IMR-90 (cell line): ENCODE measurements at regions not wholly inside any gene's neighbourhood (a gene's known extent, or its start where the extent isn't known, plus 50 kb on each side); places are given as distances from the start of the nearest gene placed in this dataset.
A peak's percentile ranks its signal among the peaks of the same experiment; 100 is the strongest.

Source experiments
- ATAC-seq: fragments of 200-7000 bp; cut with Tn5 transposase; 2 replicates; pipeline ENCODE4 v1.9.1; 2020; ENCODE audit warnings: low read depth, mild to moderate bottlenecking, moderate library complexity
- BruUV-seq: library from RNA; stranded (reverse); fragments of 400-500 nt; replicated peaks from 2 replicates; lab custom pipeline; 2021; lab: Mats Ljungman, UMichigan
- CTCF ChIA-PET: fragments of 300-600 bp; formaldehyde crosslinking; extraction: SDS; loops from one replicate; lab custom pipeline; 2021; ENCODE audit warnings: antibody characterized with exemption; lab: Yijun Ruan, JAX
- POLR2A ChIA-PET: fragments of 300-600 bp; sonication (Branson Sonifier 250); formaldehyde crosslinking; loops from one replicate; lab custom pipeline; 2022; ENCODE audit warnings: antibody characterized with exemption; ENCODE audit not compliant: unreplicated experiment; lab: Charles Lee
- DNase-seq: peaks from one replicate; pipeline ENCODE4 v3.0.0; 2013
- H2AFZ ChIP-seq: replicated peaks from 2 replicates; pipeline ENCODE3; 2013; ENCODE audit warnings: low read length, mild to moderate bottlenecking; ENCODE audit not compliant: poor library complexity
- H2AK5ac ChIP-seq: 2 replicates; pipeline ENCODE4 v1.6.1; 2013; ENCODE audit warnings: low read depth, low read length, inconsistent platforms
- H2AK9ac ChIP-seq: replicated peaks from 2 replicates; pipeline ENCODE3; 2013; ENCODE audit warnings: mild to moderate bottlenecking, low read depth, low read length, moderate library complexity; ENCODE audit not compliant: poor library complexity
- H2BK120ac ChIP-seq: 2 replicates; pipeline ENCODE4 v1.6.1; 2013; ENCODE audit warnings: low read depth, low read length, inconsistent platforms
- H2BK15ac ChIP-seq: 3 replicates; pipeline ENCODE4 v1.6.1; 2013; ENCODE audit warnings: low read depth, low read length, inconsistent platforms
- H2BK20ac ChIP-seq: 2 replicates; pipeline ENCODE4 v1.6.1; 2013; ENCODE audit warnings: low read depth, mild to moderate bottlenecking, inconsistent platforms, low read length, moderate library complexity
- H2BK5ac ChIP-seq: 2 replicates; pipeline ENCODE4 v1.6.1; 2013; ENCODE audit warnings: mild to moderate bottlenecking, low read depth, low read length, inconsistent platforms; ENCODE audit not compliant: poor library complexity, severe bottlenecking
- H3K14ac ChIP-seq: replicated peaks from 2 replicates; pipeline ENCODE4 v1.6.1; 2013; ENCODE audit warnings: low read depth, low read length, inconsistent platforms
- H3K18ac ChIP-seq: 2 replicates; pipeline ENCODE4 v1.6.1; 2013; ENCODE audit warnings: low read depth, low read length, control low read depth
- H3K23ac ChIP-seq: 2 replicates; pipeline ENCODE4 v1.6.1; 2013; ENCODE audit warnings: low read depth, low read length, inconsistent platforms
- H3K27ac ChIP-seq: 2 replicates; pipeline ENCODE4 v1.5.1; 2013; ENCODE audit warnings: mild to moderate bottlenecking, control low read depth, low read length; ENCODE audit not compliant: insufficient read depth
- H3K27me3 ChIP-seq: 2 replicates; pipeline ENCODE4 v1.6.1; 2013; ENCODE audit warnings: low read length; ENCODE audit not compliant: control insufficient read depth, insufficient read depth
- H3K36me3 ChIP-seq: 2 replicates; pipeline ENCODE4 v1.6.1; 2013; ENCODE audit warnings: low read length, mixed read lengths; ENCODE audit not compliant: control insufficient read depth, insufficient read depth
- H3K4ac ChIP-seq: 2 replicates; pipeline ENCODE4 v1.6.1; 2013; ENCODE audit warnings: low read depth, low read length, inconsistent platforms
- H3K4me1 ChIP-seq: 2 replicates; pipeline ENCODE4 v1.6.1; 2013; ENCODE audit warnings: low read length, mixed read lengths; ENCODE audit not compliant: control insufficient read depth, insufficient read depth
- H3K4me2 ChIP-seq: 2 replicates; pipeline ENCODE4 v1.6.1; 2013; ENCODE audit warnings: low read depth, mild to moderate bottlenecking, control low read depth, low read length, moderate library complexity
- H3K4me3 ChIP-seq: 2 replicates; pipeline ENCODE4 v1.5.1; 2013; ENCODE audit warnings: low read depth, mild to moderate bottlenecking, control low read depth, low read length, moderate library complexity; ENCODE audit not compliant: insufficient read depth
- H3K56ac ChIP-seq: 2 replicates; pipeline ENCODE4 v1.6.1; 2013; ENCODE audit warnings: low read length, inconsistent platforms; ENCODE audit not compliant: insufficient read depth; ENCODE audit errors: extremely low read depth
- H3K79me1 ChIP-seq, 2 experiments: 2 replicates each; pipeline ENCODE4 v1.6.1; 2013; ENCODE audit warnings: low read length in 2 of 2, inconsistent platforms in 1 of 2, low read depth in 1 of 2
- H3K9ac ChIP-seq: 2 replicates; pipeline ENCODE4 v1.6.1; 2013; ENCODE audit warnings: low read depth, low read length, control low read depth
- H3K9me1 ChIP-seq: 2 replicates; pipeline ENCODE4 v1.6.1; 2013; ENCODE audit warnings: low read length, inconsistent platforms; ENCODE audit not compliant: insufficient read depth
- H3K9me3 ChIP-seq: 2 replicates; pipeline ENCODE4 v1.6.1; 2013; ENCODE audit warnings: low read length; ENCODE audit not compliant: control insufficient read depth, insufficient read depth
- H4K20me1 ChIP-seq: 2 replicates; pipeline ENCODE4 v1.6.1; 2013; ENCODE audit warnings: low read length, inconsistent platforms; ENCODE audit not compliant: insufficient read depth
- H4K5ac ChIP-seq: 2 replicates; pipeline ENCODE4 v1.6.1; 2013; ENCODE audit warnings: mild to moderate bottlenecking, low read depth, low read length, control low read depth
- H4K8ac ChIP-seq, 2 experiments: 2 replicates each; pipeline ENCODE4 v1.6.1; 2013; ENCODE audit warnings: low read depth in 2 of 2, low read length in 2 of 2, control low read depth in 1 of 2, inconsistent platforms in 1 of 2
- H4K91ac ChIP-seq: 2 replicates; pipeline ENCODE4 v1.6.1; 2013; ENCODE audit warnings: low read depth, low read length, inconsistent platforms; ENCODE audit not compliant: insufficient read depth
- CEBPB ChIP-seq: IDR thresholded peaks from 2 replicates; pipeline ENCODE4 v1.6.1; 2012; ENCODE audit warnings: low read depth, low read length, improper control_type of control experiment
- RAD21 ChIP-seq: IDR thresholded peaks from 2 replicates; pipeline ENCODE4 v1.6.1; 2012; ENCODE audit warnings: low read length, improper control_type of control experiment
- WGBS, 2 experiments: methylation state at CpG; one replicate each; pipeline versions ENCODE4 v1.1.5 to v1.1.7; 2013; ENCODE audit warnings: missing lambda C conversion rate in 2 of 2; ENCODE audit not compliant: insufficient read length in 1 of 2; ENCODE audit errors: extremely low coverage in 2 of 2; 5-methylcytosine and 5-hydroxymethylcytosine counted together
- dilution Hi-C: fragments of 300-500 bp; cut with HindIII; formaldehyde crosslinking; loops from one replicate; pipeline ENCODE4 v1.14.3; 2018; ENCODE audit warnings: low sequenced_read_pairs; ENCODE audit not compliant: unreplicated experiment
- in situ Hi-C: fragments of 300-500 bp; cut with MboI; formaldehyde crosslinking; loops from 3 replicates; pipeline ENCODE4 v1.14.3; 2019; ENCODE audit warnings: low sequenced_read_pairs, inconsistent platforms, mixed read lengths
- intact Hi-C: fragments of 100-400 bp; cut with micrococcal nuclease; formaldehyde crosslinking; loops from 2 replicates; pipeline ENCODE4 v1.10.0; 2022

DNA sequence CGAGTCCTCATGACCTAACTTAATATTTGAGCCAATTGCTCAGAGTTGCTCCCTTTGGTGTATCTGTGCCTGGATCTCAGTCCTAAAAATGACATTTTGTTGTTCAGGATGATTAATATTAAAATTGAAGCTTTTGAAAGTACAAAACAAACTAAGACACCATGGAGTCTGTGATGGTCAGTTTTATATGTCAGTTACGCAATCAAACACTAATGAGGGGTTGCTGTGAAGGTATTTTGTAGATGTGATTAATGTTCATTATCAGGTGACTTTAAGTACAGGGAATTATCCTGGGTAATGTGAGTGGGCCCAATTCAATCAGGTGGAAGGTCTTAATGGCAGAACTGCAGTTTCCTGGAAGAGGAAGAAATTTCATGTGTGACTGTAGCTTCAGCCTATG is 546.7 kb downstream of the REEP3 start:
- no peak overlapping the region for H2AK5ac ChIP-seq
- H4K91ac ChIP-seq, result no peak overlapping the region
- dilution Hi-C loops, result no loop called here
- H2BK20ac ChIP-seq, result no peak overlapping the region
- no peaks in the 10 kb centered on the region for H3K4me1 ChIP-seq
- no peaks in the 10 kb centered on the region for H3K9me1 ChIP-seq
- H2AK9ac ChIP-seq, result no peak overlapping the region
- DNase-seq, result no peak
- H3K4ac ChIP-seq, result no peak overlapping the region
- H3K9me3 ChIP-seq, result no peaks in the 10 kb centered on the region
- H2BK5ac ChIP-seq, result no peak overlapping the region
- in situ Hi-C loops, result no loop called here
- ATAC-seq, result no peak
- intact Hi-C loops, result no loop called here
- TF ChIP-seq CEBPB (peak; percentile 70), RAD21 (no peak)
- H3K18ac ChIP-seq, result no peak overlapping the region
- H2BK120ac ChIP-seq, result no peak overlapping the region
- no peak overlapping the region for H3K23ac ChIP-seq
- H3K14ac ChIP-seq, result no peak overlapping the region
- H3K4me2 ChIP-seq, result no peak overlapping the region
- H3K79me1 ChIP-seq, result no peaks in the 10 kb centered on the region
- ChIA-PET POLR2A (no interaction called here), CTCF (no interaction called here)
- no TSS peak for BruUV-seq
- H4K5ac ChIP-seq, result no peak overlapping the region
- H3K27me3 ChIP-seq, result no peaks in the 10 kb centered on the region
- no peak overlapping the region for H3K56ac ChIP-seq
- H2AFZ ChIP-seq, result no peak overlapping the region
- H3K36me3 ChIP-seq, result no peaks in the 10 kb centered on the region
- H3K4me3 ChIP-seq, result no peak overlapping the region
- H4K20me1 ChIP-seq, result no peaks in the 10 kb centered on the region
- no peak overlapping the region for H4K8ac ChIP-seq
- no peak overlapping the region for H3K27ac ChIP-seq
- H2BK15ac ChIP-seq, result no peak overlapping the region
- no peak overlapping the region for H3K9ac ChIP-seq
- 83% methylated on average over 1 of the region's 2 CpGs; no CpG with 5 or more reads in 1 of the 2 experiments for WGBS, 2 experiments
